ENCODE measurements at regions not wholly inside any gene's neighbourhood (a gene's known extent, or its start where the extent isn't known, plus 50 kb on each side); places are given as distances from the start of the nearest gene placed in this dataset.

- TF ChIP-seq CTCF (IDR thresholded peaks at IDR 0.05) (no peak), POLR2AphosphoS5 (IDR thresholded peaks at IDR 0.05) (no peak)
These were observed 188.8 kb downstream of the MTRR start for GRCh38 chr5:8057769-8058168.
